ENCODE measurements at regions not wholly inside any gene's neighbourhood (a gene's known extent, or its start where the extent isn't known, plus 50 kb on each side); places are given as distances from the start of the nearest gene placed in this dataset.

DNA sequence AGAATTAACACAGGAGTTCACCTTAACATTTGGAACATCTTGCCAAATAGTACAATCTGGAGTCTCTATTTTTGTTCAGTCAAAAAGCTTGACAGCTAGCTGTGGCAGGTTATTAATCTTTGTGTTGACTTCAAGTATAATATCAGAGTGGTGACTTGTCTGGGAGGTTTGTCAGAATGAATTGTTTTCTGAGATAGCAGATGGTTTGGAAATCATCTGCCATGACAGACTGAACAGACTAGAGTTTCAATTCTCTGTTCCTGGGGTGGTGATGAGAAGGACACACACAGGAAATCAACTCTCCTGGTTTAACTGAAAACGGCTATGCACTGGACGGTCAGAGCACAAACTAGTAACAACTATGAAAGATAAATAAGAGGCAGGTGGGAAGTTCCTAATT, 203.3 kb upstream of the EMCN start:
- Mint-ChIP-seq H3K36me3 (ENCODE audit: low read depth) (no peaks in the 10 kb centered on the region), H3K4me1 (no peaks in the 10 kb centered on the region), H3K9me3 (peaks cover 4% of the 10 kb centered on the region), H3K27ac (ENCODE audit: unreplicated experiment) (no peak overlapping the region), H3K4me3 (no peak overlapping the region), H3K27me3 (ENCODE audit: low read depth) (no peaks in the 10 kb centered on the region)
- no peak for DNase-seq (ENCODE audit: low read depth, low spot score)
- no peak for TF ChIP-seq CTCF (conservative IDR thresholded peaks at IDR 0.05)

GRCh38 chr4:100716416-100716815, 198.6 kb upstream of the EMCN start:
- no peak for TF ChIP-seq CTCF (conservative IDR thresholded peaks at IDR 0.05)
- Mint-ChIP-seq H3K4me3 (no peak overlapping the region), H3K27me3 (ENCODE audit: low read depth) (no peaks in the 10 kb centered on the region), H3K9me3 (no peaks in the 10 kb centered on the region), H3K27ac (ENCODE audit: unreplicated experiment) (no peak overlapping the region), H3K36me3 (ENCODE audit: low read depth) (no peaks in the 10 kb centered on the region), H3K4me1 (no peaks in the 10 kb centered on the region)
- no peak for DNase-seq (ENCODE audit: low read depth, low spot score)

- H3K9me3 Mint-ChIP-seq: no peaks in the 10 kb centered on the region
- H3K27me3 Mint-ChIP-seq (ENCODE audit: low read depth): no peaks in the 10 kb centered on the region
- no peak for TF ChIP-seq CTCF (conservative IDR thresholded peaks at IDR 0.05)
- H3K4me3 Mint-ChIP-seq: no peak overlapping the region
- no peaks in the 10 kb centered on the region for H3K4me1 Mint-ChIP-seq
- H3K36me3 Mint-ChIP-seq (ENCODE audit: low read depth): no peaks in the 10 kb centered on the region
- DNase-seq (ENCODE audit: low read depth, low spot score): no peak
- H3K27ac Mint-ChIP-seq (ENCODE audit: unreplicated experiment): no peak overlapping the region
These were observed 191.0 kb upstream of the EMCN start for GRCh38 chr4:100708776-100709175.

- no peak overlapping the region for H3K4me3 Mint-ChIP-seq
- H3K9me3 Mint-ChIP-seq: no peaks in the 10 kb centered on the region
- no peak for DNase-seq (ENCODE audit: low read depth, low spot score)
- no peaks in the 10 kb centered on the region for H3K36me3 Mint-ChIP-seq (ENCODE audit: low read depth)
- no peak for TF ChIP-seq CTCF (conservative IDR thresholded peaks at IDR 0.05)
- H3K27me3 Mint-ChIP-seq (ENCODE audit: low read depth): no peaks in the 10 kb centered on the region
- no peaks in the 10 kb centered on the region for H3K4me1 Mint-ChIP-seq
- no peak overlapping the region for H3K27ac Mint-ChIP-seq (ENCODE audit: unreplicated experiment)
These were observed 190.0 kb upstream of the EMCN start for GRCh38 chr4:100707786-100708185.

- H3K27me3 Mint-ChIP-seq (ENCODE audit: low read depth): no peaks in the 10 kb centered on the region
- H3K9me3 Mint-ChIP-seq: no peaks in the 10 kb centered on the region
- H3K4me3 Mint-ChIP-seq: no peak overlapping the region
These were observed 178.7 kb upstream of the EMCN start for GRCh38 chr4:100696531-100696930.

More at GRCh38 chr4:100696531-100696930, 178.7 kb upstream of the EMCN start:
- no peaks in the 10 kb centered on the region for H3K4me1 Mint-ChIP-seq
- DNase-seq (ENCODE audit: low read depth, low spot score): no peak
- TF ChIP-seq CTCF (conservative IDR thresholded peaks at IDR 0.05): no peak
- no peak overlapping the region for H3K27ac Mint-ChIP-seq (ENCODE audit: unreplicated experiment)
- no peaks in the 10 kb centered on the region for H3K36me3 Mint-ChIP-seq (ENCODE audit: low read depth)
